ENCODE measurements at regions not wholly inside any gene's neighbourhood (a gene's known extent, or its start where the extent isn't known, plus 50 kb on each side); places are given as distances from the start of the nearest gene placed in this dataset.
"Not testable (repeated sequence)": the region's sequence is repeated elsewhere in the genome, so short reads cannot be mapped to it uniquely, and the experiment has no call there.

DNA sequence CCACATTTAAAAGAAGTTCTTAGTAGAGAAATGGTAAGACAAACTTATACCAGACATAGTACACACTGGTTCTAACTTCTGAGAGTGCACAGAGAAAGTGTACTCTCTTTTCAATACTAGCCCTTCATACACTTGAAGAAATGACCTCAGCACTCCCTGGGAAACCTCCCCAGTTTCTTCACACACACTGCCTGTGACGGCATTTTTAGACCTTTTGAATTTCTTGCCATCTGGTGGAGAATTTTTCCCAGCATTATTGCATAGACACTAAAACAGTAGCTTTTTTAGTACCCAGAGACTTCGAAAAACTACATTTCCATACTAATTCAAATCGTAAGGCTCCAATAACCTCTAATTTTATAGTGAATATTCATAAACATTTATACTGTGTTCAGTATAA, 341.6 kb upstream of the MAOA start:
- DNase-seq (no peak), ATAC-seq (no peak)
- intact Hi-C loops (cut with DNase I, micrococcal nuclease) = no loop called here

DNA sequence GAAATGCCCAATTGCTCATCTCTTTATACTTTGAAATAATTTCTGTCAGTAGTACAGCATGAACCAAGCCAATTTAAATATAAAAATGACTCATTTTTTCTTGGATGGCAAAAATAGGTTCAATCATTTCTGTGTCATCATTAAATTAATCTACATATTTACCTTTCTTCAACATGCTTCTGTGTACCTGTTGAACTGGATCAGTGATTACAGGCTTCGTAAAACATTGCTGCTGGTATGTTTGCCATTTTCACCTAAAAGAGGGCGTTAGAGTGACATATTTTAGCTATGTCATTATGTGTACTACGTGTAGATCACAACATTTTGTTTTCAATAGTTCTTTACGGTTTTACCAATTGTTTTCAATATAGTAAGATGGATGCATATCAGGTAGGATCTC, 340.5 kb upstream of the MAOA start:
- intact Hi-C loops (cut with DNase I, micrococcal nuclease) = no loop called here
- ATAC-seq (no peak), DNase-seq (no peak)

DNA sequence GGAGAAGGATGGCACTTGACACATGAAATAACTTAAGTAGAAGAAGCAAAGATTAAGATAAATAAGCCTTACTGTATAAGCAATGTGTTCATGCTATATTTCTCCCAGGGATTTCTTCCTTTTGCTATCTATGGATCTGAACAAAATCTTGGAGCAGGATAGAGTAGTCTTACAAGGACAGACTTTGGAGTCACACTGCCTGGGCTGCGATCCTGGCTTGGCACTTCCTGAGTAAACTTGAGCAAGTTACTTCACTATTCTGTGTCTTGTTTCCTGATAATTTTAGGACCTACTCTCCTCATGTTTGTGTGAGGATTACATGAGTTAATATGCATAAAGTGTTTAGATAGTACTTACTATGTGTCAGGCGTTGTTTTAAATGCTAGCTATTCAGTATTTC, 340.0 kb upstream of the MAOA start:
- peak; percentile 34 for ATAC-seq
- DNase-seq = no peak
- intact Hi-C loops (cut with DNase I, micrococcal nuclease) = no loop called here

- intact Hi-C loops (cut with DNase I, micrococcal nuclease) = no loop called here
- ATAC-seq (no peak), DNase-seq (no peak)
These were observed 338.7 kb upstream of the MAOA start for GRCh38 chrX:43317378-43317777.

GRCh38 chrX:43328358-43328946, 327.6 kb upstream of the MAOA start:
- intact Hi-C loops (cut with DNase I, micrococcal nuclease) = no loop called here
- DNase-seq (no peak), ATAC-seq (peak; percentile 67)

DNA sequence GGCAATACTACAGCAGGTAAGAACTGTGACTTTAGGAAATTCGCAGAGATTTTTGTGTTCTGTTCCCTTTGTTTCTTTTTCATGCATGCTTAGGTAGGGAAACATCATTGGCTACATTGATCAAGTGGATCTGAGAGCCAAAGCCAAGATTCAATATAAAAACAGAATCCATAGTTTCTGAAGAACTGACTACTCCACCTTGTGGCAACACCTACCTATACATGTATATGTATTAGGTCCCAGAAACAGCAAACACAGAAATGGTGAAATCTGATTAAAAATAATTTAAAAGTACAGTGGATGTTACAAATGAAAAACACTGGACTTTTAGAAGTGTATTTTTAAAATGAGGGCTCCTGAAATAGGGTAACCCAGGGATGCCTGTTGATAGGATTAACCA, 322.6 kb upstream of the MAOA start:
- ATAC-seq = peak; percentile 47
- intact Hi-C loops (cut with DNase I, micrococcal nuclease) = no loop called here
- DNase-seq = no peak

- intact Hi-C loops (cut with DNase I, micrococcal nuclease) = no loop called here
- no peak for DNase-seq
- no peak for ATAC-seq
These were observed 310.9 kb upstream of the MAOA start for GRCh38 chrX:43345166-43345565.

- intact Hi-C loops (cut with DNase I, micrococcal nuclease) = no loop called here
- DNase-seq (peak; percentile 26 to 48), ATAC-seq (peak; percentile 79)
These were observed 306.7 kb upstream of the MAOA start for GRCh38 chrX:43349363-43349762.

GRCh38 chrX:43350935-43351334, 305.2 kb upstream of the MAOA start:
- intact Hi-C loops (cut with DNase I, micrococcal nuclease) = no loop called here
- DNase-seq (no peak), ATAC-seq (no peak)

GRCh38 chrX:43357741-43358140, 298.4 kb upstream of the MAOA start:
- intact Hi-C loops (cut with DNase I, micrococcal nuclease) = no loop called here
- no peak for ATAC-seq
- DNase-seq = no peak

GRCh38 chrX:43373032-43373431, 283.1 kb upstream of the MAOA start:
- intact Hi-C loops (cut with DNase I, micrococcal nuclease) = no loop called here
- no peak for DNase-seq
- no peak for ATAC-seq

DNA sequence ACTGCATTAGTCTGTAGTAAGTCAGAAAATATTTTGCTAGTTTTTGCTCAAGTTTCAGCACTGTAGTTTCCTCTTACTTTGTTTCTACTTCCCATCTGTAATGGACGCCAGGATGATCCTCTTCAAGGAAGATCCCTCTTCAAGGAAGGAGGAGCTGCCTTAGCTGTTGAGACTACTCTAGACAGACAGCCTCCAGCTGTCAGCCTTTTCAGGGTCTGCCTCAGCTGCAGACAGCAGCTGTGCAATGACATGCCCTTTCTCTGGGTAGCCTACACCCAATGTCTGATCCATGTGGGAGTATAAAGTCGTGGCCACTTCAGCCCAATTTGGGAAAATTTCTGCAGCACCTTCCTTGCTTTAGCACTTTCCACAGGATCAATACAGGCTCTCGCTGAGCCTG, 281.0 kb upstream of the MAOA start:
- intact Hi-C loops (cut with DNase I, micrococcal nuclease) = no loop called here
- ATAC-seq = no peak
- DNase-seq = no peak

DNA sequence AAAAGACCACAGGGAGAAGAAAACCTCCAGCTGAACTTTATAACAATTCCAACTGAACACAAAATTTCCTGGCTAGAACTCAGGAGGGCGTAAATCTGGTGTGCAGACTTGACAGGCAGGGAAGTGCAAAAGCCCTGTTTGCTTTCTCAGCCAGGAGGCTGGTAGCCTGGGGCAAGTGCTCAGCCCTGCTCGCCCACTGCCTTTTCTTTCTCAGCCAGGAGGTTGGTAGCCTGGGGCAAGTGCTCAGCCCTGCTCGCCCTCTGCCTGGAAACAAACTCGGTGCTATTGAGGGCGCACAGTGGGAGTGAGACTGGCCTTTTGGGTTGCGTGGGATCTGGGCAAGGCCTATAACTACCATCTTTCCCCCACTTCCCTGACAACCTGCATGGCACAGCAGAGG, 275.4 kb upstream of the MAOA start:
- ATAC-seq (no peak), DNase-seq (no peak)
- intact Hi-C loops (cut with DNase I, micrococcal nuclease) = no loop called here

DNA sequence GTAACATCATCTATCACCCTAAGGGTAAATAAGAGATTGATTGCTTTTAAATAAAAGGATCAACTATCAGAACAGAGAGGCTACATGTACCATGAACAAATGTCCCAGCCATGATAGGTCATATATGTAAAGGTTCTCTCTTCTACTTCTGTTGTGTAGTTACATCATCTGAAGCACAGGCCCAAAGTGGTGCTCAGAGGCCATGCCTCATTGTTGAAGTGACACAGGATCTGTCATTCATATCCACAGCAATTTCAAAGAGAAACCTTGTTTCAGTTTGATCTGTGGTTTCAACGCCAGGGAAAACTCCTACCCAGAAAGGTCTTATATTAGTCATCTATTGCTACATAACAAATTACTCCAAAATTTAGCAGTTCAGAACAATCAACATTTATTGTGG, 269.2 kb upstream of the MAOA start:
- ATAC-seq = no peak
- no peak for DNase-seq
- intact Hi-C loops (cut with DNase I, micrococcal nuclease) = no loop called here

DNA sequence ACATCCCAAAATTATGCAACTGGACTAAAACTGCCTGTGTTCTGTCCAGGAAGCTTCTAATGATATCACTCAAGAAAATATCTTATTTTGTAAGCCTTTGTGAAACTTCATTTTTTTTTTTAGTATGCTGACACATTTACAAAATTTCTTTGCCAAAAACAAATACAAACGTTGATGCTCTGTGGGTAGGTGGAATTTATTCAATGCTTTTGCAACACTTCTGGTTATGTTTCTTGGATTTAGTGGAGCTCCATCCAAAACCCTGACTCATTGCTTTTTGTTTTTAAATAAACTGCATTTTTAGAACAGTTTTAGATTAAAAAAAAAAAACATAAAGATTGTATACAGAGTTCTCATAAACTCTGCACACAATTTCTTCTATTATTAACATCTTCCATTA, 250.9 kb upstream of the MAOA start:
- ATAC-seq = no peak

DNA sequence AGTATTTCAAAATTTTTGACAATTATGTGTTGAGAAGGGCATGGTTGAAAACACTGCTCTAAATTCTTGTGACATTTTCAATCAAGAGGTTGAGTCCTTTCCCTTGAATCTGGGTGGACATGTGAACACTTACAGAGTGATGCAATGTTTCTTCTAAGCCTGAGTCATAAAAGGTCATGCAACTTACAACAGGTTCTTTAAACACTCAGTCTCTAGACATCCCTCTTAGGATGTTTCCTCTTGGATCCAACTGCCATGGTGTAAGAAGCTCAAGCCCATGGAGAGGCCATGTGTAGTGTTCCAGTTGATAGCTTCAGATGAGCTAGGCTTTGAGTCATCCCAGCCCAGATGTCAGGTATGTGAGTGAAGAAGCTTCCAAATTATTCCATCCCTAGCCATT, 232.2 kb upstream of the MAOA start:
- no peak for DNase-seq
- ATAC-seq = no peak
- intact Hi-C loops (cut with DNase I, micrococcal nuclease) = no loop called here

More for the DNA sequence above, 250.9 kb upstream of the MAOA start:
- intact Hi-C loops (cut with DNase I, micrococcal nuclease) = no loop called here
- no peak for DNase-seq

- no peak for ATAC-seq
- intact Hi-C loops (cut with DNase I, micrococcal nuclease) = no loop called here
- DNase-seq = no peak
These were observed 219.6 kb upstream of the MAOA start for GRCh38 chrX:43436517-43436916.

GRCh38 chrX:43446752-43447151, 209.3 kb upstream of the MAOA start:
- intact Hi-C loops (cut with DNase I, micrococcal nuclease) = no loop called here
- ATAC-seq = no peak
- no peak for DNase-seq

GRCh38 chrX:43448688-43449087, 207.4 kb upstream of the MAOA start:
- DNase-seq (no peak), ATAC-seq (no peak)
- intact Hi-C loops (cut with DNase I, micrococcal nuclease) = no loop called here

DNA sequence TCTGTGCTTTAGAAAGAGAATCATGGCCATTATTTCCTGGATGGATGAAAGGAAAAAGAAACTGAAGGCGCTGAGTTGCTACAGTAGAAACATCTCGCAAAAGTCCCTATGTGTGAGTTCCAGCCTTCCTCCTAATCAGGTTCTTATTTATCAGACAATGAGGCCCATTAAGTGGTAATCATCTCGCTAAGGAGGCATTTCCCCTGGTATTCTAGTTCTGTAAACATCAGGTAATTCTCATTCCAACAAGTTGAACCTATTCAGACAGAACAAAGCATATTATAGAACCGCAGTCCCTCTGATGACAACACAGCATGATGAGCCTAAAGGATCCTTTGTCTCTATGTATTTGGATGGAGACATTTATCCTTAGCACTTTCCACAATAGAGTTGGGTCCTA, 205.7 kb upstream of the MAOA start:
- intact Hi-C loops (cut with DNase I, micrococcal nuclease) = no loop called here
- no peak for ATAC-seq
- DNase-seq = no peak

DNA sequence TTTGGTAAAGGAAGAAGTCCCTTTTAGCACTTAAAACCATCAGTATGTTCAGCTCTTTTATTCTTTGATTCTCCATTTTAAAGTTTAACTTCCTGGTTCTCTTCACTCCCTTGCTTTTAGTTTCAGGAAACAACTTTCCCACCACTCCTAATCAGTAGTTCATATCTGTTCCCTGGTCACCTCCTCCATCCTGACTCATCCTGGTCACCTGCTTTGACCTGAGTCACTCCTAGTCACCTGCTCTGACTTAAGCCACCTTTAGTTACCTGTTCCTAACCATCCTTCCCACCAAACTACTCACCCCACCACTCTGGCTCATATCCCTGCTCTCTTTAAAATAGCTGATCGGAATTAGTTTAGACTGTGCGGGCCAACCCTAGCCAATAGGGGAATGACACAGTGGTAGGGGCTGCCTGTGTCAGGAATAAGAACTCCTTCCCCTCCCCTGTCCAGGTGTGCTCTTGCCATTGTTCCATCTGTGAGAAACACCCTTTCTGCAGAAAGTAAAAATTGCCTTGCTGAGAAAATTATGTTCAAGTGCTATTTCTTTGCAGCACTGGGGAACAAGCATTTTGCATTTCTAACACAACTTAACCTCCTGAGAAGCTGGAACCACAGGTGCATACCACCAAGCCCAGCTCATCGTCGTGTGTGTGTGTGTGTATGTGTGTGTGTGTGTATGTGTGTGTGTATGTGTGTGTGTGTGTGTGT, 204.0 kb upstream of the MAOA start:
- intact Hi-C loops (cut with DNase I, micrococcal nuclease); DNase-seq; ATAC-seq: not testable (repeated sequence)
